ENCODE measurements at regions not wholly inside any gene's neighbourhood (a gene's known extent, or its start where the extent isn't known, plus 50 kb on each side); places are given as distances from the start of the nearest gene placed in this dataset.

- DNase-seq (ENCODE audit: low read depth in 2 of 2) = no peak
These were observed 71.0 kb upstream of the TAF1B start for GRCh38 chr2:9772035-9772998.

GRCh38 chr2:9772999-9773902, 70.0 kb upstream of the TAF1B start:
- no peak for DNase-seq (ENCODE audit: low read depth in 2 of 2)

DNA sequence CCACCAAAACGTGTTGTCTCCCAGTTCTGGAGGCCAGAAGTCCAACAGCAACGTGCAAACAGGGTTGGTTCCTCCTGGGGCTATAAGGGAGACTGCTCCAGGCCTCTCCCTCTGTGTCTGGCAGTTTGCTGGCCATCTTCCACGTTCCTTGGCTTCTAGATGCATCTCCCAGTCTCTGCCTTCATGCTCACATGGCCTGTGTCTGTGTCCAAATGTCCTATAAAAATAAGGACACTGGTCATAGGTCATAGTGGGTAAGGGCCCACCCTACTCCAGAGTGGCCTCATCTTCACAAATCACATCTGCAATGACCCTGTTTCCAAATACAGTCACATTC, 69.4 kb upstream of the TAF1B start:
- no peak for DNase-seq (ENCODE audit: low read depth in 2 of 2)

- DNase-seq (ENCODE audit: low read depth in 2 of 2) = no peak
These were observed 69.0 kb upstream of the TAF1B start for GRCh38 chr2:9774266-9774665.

- DNase-seq (ENCODE audit: low read depth in 2 of 2) = no peak
These were observed 67.9 kb upstream of the TAF1B start for GRCh38 chr2:9775351-9775750.

DNA sequence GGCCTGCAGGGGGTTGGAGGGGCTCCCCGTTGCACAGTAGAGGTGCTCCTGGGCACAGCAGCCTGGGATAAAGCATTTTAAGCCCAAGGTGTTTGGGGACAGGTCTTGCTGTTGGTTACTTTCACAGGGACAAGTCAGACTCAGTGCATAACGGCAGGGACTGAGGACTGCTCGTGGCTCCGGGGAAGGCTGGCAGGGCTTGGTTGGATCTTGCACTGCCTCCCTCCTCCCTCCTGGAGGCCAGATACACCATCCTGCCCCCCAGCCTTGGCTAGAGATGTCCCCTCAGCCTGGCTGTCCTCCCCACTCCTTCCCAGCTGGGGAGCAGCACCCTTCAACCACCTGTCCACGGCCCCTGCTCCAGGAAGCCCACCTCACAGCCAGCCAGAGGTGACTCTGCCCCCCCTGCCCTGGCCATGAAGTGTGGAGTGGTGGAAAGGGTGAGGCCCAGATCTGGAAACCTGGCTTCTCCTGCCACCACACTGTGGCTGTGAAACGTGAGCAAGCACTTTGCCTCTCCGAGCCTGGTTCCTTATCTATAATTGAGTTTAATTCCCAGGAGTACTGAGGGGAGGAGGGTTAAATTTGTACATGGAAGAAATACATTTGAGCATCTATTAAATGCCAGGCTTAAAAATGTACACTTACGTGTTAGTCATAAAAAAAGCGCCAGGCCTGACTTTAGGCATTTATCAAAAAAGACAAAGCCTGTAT, 67.1 kb upstream of the TAF1B start:
- no peak for DNase-seq (ENCODE audit: low read depth in 2 of 2)

GRCh38 chr2:9777081-9777480, 66.2 kb upstream of the TAF1B start:
- no peak for DNase-seq (ENCODE audit: low read depth in 2 of 2)

- DNase-seq (ENCODE audit: low read depth in 2 of 2) = no peak
These were observed 65.3 kb upstream of the TAF1B start for GRCh38 chr2:9778012-9778411.

DNA sequence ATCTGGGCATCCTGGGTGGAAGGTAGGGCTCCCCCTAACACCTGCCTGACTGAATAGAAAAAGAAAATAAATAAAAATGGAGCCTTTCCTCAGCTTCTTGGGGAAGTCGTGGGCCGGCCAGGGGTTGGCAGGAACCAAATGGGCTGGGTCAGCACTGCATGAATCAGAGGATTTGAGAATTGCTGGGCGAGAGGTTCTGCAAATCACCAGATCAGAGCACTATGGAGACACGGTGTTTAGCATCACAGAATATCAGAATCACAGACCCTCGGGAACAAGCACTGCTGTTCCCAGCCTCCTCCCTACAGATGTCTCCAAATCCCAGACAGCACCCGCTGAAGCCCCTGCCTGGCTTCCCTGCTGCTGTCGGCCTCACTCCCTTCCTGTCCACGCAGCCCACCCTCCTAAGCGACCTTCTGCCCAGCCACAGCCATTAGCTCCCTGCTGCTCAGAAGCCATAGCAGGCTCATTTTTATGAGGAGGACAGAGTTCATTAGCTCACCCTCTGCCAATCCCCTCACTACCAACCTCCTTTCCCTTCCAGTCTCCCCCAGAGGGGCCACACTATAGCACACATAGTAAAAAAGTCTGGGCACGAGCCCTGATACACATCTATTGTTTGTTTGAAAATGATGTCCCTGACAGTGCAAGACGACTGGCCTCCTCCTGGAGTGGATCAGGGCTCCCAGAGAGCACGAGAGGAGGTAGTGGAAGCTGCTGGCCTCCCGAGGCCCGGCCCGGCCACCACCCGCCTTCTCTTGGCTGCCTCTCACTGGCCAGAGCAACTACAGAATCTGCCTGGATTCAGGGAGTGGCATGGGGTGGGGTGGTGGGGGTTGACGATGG, 64.6 kb upstream of the TAF1B start:
- no peak for DNase-seq (ENCODE audit: low read depth in 2 of 2)

DNA sequence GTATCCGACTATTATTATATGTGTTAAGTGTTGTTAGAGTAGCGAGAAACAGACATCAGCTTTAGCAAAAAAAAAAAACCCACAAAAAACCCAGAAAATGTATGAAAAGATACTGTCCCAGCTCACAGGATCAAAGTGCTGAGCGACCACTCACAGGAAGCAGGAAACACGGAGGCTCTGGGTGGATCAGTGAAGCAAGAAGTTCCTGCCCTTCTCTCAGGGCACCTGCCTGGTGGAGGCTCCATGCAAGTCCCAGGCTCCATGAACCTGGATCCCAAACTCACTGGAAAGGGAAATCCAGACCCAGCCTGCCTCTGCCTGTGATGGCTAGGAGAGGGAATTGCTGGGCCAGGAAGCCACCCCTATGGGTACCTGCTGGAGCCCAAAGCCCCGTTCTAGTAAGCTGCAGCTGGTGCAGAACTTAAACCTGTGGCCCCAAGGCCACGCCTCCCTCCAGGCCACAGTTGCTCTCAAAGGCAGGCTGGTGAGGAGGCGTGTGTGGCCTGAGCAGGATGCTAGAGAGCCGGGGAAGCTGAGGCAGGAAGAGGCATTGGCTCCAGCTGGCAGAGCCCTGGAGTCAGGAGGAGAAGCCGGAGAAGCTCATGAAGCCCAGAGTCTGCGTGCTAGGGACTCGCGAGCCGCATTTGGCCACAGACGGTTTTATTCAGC, 63.5 kb upstream of the TAF1B start:
- DNase-seq (ENCODE audit: low read depth in 2 of 2) = no peak

GRCh38 chr2:9780368-9781130, 62.7 kb upstream of the TAF1B start:
- no peak for DNase-seq (ENCODE audit: low read depth in 2 of 2)

- DNase-seq (ENCODE audit: low read depth in 2 of 2) = no peak
These were observed 62.0 kb upstream of the TAF1B start for GRCh38 chr2:9781252-9781651.

- DNase-seq (ENCODE audit: low read depth in 2 of 2) = peak in 1 of 2 donors; percentile 52
These were observed 61.0 kb upstream of the TAF1B start for GRCh38 chr2:9782197-9782719.

DNA sequence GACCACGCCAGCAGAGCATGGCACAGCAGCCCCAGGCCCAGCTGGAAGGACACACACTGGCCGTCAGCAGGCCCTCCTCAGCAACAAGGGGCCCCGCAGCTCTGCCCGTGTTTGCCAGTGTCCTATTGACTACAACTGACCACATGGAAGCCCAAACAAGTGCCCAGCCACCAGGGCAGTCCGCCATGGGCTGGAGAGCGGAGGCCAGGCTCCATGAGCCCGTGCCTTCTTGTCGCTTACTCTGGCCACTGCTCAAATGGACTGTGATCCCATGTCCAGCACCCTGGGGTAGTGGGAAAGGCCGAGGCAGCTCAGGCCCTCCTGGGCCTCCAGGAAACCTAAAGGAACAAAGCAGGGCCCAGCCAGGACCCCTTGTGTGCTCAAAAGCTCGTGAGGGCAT, 53.9 kb upstream of the TAF1B start:
- no peak for DNase-seq (ENCODE audit: low read depth in 2 of 2)

DNA sequence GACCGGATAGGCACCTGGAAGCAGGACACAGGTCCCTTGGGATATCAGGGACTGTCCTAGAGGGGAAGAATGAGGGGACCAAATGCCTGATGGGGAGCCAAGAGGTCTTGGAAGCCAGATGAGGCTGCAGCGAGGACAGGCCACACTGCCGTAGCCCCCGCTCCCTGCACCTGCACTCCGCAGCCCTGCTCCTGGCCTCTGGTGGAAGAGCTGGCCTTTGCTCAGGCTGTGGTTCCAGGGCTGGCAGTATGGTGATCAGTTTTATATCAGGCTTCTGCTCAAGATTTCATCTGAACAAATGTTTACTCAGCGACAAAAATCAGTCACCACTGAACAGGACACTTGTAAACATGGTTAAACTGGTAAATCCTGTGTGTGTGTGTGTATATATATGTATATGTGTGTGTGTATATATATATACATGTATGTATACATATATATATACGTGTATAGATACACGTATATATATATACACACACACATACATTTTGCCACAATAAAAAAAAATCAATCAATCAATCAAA, 52.5 kb upstream of the TAF1B start:
- DNase-seq (ENCODE audit: low read depth in 2 of 2) = no peak

GRCh38 chr2:9791711-9792110, 51.6 kb upstream of the TAF1B start:
- DNase-seq (ENCODE audit: low read depth in 2 of 2) = no peak

DNA sequence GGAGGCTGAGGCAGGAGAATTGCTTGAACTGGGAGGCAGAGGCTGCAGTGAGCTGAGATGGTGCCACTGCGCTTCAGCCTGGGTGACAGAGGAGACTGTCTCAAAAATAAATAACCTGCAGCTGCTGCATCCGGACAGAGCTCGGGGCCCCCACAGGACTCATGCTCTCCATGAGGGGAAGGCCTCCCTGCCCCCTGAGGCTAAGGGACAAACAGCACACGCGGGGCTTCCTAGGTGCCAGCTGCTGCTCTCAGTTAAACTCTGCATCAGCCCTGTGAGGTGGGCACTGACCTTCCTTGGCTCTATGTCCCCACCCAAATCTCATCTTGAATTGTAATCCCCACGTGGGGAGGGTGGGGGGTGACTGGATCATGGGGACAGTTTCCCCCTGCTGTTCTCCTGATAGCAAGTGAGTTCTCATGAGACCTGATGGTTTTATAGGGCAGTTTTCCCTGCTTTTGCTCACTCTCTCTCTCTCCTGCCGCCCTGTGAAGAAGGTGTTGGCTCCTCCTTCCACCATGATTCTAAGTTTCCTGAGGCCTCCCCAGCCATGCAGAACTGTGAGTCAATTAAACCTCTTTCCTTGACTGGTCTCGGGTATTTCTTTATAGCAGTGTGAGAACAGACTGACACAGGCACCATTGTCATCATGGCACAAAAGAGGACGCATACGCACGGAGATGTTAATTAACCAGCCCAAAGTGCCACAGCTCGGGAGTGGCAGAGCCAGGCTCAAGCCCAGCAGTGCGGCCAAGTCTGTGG, 49.9 kb upstream of the TAF1B start:
- DNase-seq (ENCODE audit: low read depth in 2 of 2) = no peak

All from stimulated activated CD8-positive, alpha-beta memory T cell treated with anti-CD3 and anti-CD28 coated beads, Interleukin-2, amount 100 ng/mL, for 1 hour (primary cell).